Subcutaneous abdominal adipose tissue (tissue), 5 donors: ENCODE measurements at regions not wholly inside any gene's neighbourhood (a gene's known extent, or its start where the extent isn't known, plus 50 kb on each side); places are given as distances from the start of the nearest gene placed in this dataset.

Experiments used
- H3K27ac ChIP-seq: one replicate; pipeline ENCODE4 v1.7.0; 2013; ENCODE audit warnings: low read depth, mild to moderate bottlenecking, inconsistent platforms, low read length, moderate library complexity
- H3K27me3 ChIP-seq, 5 donors: one replicate each; pipeline ENCODE4 v1.7.0; 2013; ENCODE audit warnings: low read length in 5 of 5, inconsistent platforms in 1 of 5; ENCODE audit not compliant: control insufficient read depth in 5 of 5, insufficient read depth in 4 of 5
- H3K36me3 ChIP-seq, 5 donors: one replicate each; pipeline ENCODE4 v1.7.0; 2013; ENCODE audit warnings: low read length in 5 of 5; ENCODE audit not compliant: control insufficient read depth in 5 of 5, insufficient read depth in 5 of 5
- H3K4me1 ChIP-seq, 5 donors: one replicate each; pipeline ENCODE4 v1.7.0; 2013; ENCODE audit warnings: low read length in 5 of 5, mild to moderate bottlenecking in 3 of 5, moderate library complexity in 1 of 5; ENCODE audit not compliant: control insufficient read depth in 5 of 5, insufficient read depth in 5 of 5
- H3K4me3 ChIP-seq, 5 donors: one replicate each; pipeline ENCODE4 v1.7.0; 2013; ENCODE audit warnings: low read length in 5 of 5, low read depth in 1 of 5
- H3K9ac ChIP-seq, 5 donors: one replicate each; pipeline ENCODE4 v1.7.0; 2013; ENCODE audit warnings: low read length in 5 of 5, mild to moderate bottlenecking in 4 of 5, moderate library complexity in 3 of 5
- H3K9me3 ChIP-seq, 5 donors: one replicate each; pipeline ENCODE4 v1.7.0; 2013; ENCODE audit warnings: low read length in 5 of 5; ENCODE audit not compliant: control insufficient read depth in 5 of 5
- donor health status: healthy.
- donor health status: healthy.
- donor health status: healthy.
- donor health status: healthy.
- donor health status: healthy.

DNA sequence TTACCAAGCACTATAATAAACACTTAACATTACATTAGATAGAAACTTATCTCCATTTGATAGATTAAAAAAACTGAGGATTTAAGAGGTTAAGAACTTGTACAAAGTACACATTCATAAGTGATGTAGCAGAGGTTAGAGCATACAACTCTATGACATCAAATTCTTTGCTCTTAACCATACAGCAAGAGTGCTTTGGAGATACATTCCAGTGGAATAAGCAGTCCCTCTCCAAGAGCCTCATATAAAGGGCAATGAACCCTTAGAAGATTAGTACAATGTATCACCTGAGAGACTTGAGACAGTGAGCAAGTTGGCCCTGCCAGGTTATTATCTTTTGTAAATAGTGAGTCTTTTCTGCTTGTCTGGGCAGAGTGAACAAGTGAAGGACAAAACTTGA lies 600.4 kb upstream of the CT83 start:
- no peak overlapping the region for H3K9ac ChIP-seq
- H3K27me3 ChIP-seq = no peaks in the 10 kb centered on the region
- H3K36me3 ChIP-seq = no peaks in the 10 kb centered on the region
- H3K27ac ChIP-seq = no peak overlapping the region
- no peak overlapping the region for H3K4me3 ChIP-seq
- no peaks in the 10 kb centered on the region for H3K4me1 ChIP-seq
- H3K9me3 ChIP-seq = peaks cover 0 to 3% (median 0%) of the 10 kb centered on the region in 5 donors

DNA sequence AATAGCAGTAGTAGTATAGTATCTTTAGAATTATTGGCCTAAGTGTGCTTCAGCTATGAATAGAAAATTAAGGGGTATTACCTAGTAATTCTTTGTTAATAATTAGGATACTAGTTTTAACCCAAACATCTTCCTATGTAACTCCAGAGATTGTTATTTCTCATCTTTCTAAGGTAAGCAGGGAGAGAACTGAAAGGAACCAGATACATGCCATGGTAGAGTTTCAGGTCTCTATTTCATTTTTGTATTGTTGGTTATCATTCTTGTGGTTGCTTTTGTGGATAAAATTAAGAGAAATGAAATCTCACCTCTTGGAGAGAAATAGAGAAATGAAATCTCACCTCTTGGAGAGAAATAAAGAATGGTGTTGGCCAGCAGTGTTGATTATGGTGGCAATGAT lies 597.1 kb upstream of the CT83 start:
- Histone ChIP-seq H3K36me3 (no peaks in the 10 kb centered on the region), H3K4me1 (no peaks in the 10 kb centered on the region), H3K27ac (no peak overlapping the region), H3K9ac (no peak overlapping the region), H3K27me3 (no peaks in the 10 kb centered on the region), H3K4me3 (no peak overlapping the region), H3K9me3 (peaks cover 0 to 4% (median 0%) of the 10 kb centered on the region in 5 donors)

DNA sequence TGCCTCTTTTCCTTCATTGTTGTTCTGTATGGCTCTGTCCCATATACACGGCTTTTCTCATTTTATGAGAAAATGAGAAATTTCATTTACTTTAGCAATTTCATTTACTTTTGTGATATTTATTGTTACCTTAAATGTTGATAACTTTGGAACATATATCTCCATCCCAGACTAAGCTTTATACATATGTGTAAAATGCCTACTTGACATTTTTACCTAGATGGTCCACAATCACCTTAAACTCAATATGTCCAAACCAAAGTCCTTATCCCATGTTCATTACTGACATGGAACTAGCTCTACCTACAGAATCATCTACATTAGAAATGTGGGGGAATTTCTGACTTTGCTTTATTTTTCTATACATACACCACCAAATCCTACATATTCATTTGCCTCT lies 590.5 kb upstream of the CT83 start:
- Histone ChIP-seq H3K27me3 (no peaks in the 10 kb centered on the region), H3K9ac (no peak overlapping the region), H3K27ac (no peak overlapping the region), H3K4me3 (no peak overlapping the region), H3K36me3 (no peaks in the 10 kb centered on the region), H3K9me3 (peaks cover 0 to 16% (median 0%) of the 10 kb centered on the region in 5 donors), H3K4me1 (no peaks in the 10 kb centered on the region)

DNA sequence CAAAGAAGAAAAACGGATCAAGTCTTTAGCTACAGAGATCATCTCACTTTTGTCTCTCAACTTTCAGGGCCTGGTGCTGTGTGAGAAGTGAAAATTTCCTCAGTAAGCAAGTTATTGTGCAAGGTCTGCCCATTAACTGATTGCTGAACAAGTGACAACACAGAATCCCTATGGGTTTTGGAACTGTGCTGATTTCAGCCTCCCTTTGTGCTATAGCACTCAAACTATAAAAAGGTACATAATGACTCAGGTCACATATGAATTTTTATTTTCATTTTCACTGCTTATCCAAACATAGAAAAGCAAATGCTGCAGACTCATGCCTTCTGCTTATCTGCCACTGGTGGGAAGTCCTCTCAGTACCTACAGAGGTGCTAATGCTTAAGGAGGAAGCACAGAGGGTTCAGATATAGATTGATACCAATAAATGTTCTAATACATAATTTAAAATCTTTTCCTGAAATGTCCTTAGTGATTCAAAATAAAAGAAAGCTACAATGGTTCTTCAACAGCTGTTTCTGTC lies 576.2 kb upstream of the CT83 start:
- Histone ChIP-seq H3K9me3 (peaks cover 0 to 3% (median 0%) of the 10 kb centered on the region in 5 donors), H3K27ac (no peak overlapping the region)

DNA sequence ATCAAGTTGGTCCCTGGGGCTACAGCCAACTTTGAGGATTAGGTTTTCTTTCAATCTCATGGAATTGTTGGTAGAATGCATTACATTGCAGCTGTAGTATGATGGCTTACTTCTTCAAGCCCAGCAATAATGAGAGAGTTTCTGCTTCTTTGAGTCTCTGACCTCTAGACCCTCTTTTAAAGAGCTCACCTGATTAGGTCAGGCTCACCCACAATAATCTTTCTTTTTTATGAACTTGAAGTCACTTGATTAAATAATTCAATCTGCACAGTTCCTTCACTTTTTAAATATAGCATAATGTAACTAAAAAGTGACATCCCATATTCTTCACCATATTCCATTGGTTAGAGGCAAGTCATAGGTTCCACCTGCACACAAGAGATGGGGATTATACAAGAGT lies 547.5 kb upstream of the CT83 start:
- Histone ChIP-seq H3K27me3 (no peaks in the 10 kb centered on the region), H3K9me3 (peaks cover 0 to 6% (median 0%) of the 10 kb centered on the region in 5 donors), H3K4me1 (no peaks in the 10 kb centered on the region), H3K4me3 (no peak overlapping the region), H3K9ac (no peak overlapping the region), H3K36me3 (no peaks in the 10 kb centered on the region), H3K27ac (no peak overlapping the region)

More for the DNA sequence above, 576.2 kb upstream of the CT83 start:
- Histone ChIP-seq H3K4me3 (no peak overlapping the region), H3K36me3 (no peaks in the 10 kb centered on the region), H3K27me3 (no peaks in the 10 kb centered on the region), H3K4me1 (peaks cover 0 to 3% (median 0%) of the 10 kb centered on the region in 5 donors), H3K9ac (no peak overlapping the region)

- no peak overlapping the region for H3K4me3 ChIP-seq
- no peak overlapping the region for H3K27ac ChIP-seq
- H3K9ac ChIP-seq = no peak overlapping the region
- no peaks in the 10 kb centered on the region for H3K27me3 ChIP-seq
- no peaks in the 10 kb centered on the region for H3K9me3 ChIP-seq
- no peaks in the 10 kb centered on the region for H3K36me3 ChIP-seq
- H3K4me1 ChIP-seq = no peaks in the 10 kb centered on the region
Measured at GRCh38 chrX:117002981-117003380, 540.2 kb upstream of the CT83 start.

GRCh38 chrX:116975517-116975916 lies 512.7 kb upstream of the CT83 start:
- H3K27me3 ChIP-seq = no peaks in the 10 kb centered on the region
- no peaks in the 10 kb centered on the region for H3K9me3 ChIP-seq
- H3K27ac ChIP-seq = no peak overlapping the region
- no peaks in the 10 kb centered on the region for H3K4me1 ChIP-seq
- H3K36me3 ChIP-seq = no peaks in the 10 kb centered on the region
- H3K9ac ChIP-seq = no peak overlapping the region
- no peak overlapping the region for H3K4me3 ChIP-seq

- no peaks in the 10 kb centered on the region for H3K36me3 ChIP-seq
- H3K4me3 ChIP-seq = no peak overlapping the region
- H3K4me1 ChIP-seq = no peaks in the 10 kb centered on the region
- no peak overlapping the region for H3K27ac ChIP-seq
- H3K9ac ChIP-seq = no peak overlapping the region
- H3K27me3 ChIP-seq = no peaks in the 10 kb centered on the region
- H3K9me3 ChIP-seq = no peaks in the 10 kb centered on the region
Measured at GRCh38 chrX:116972362-116972761, 509.6 kb upstream of the CT83 start.

- H3K4me3 ChIP-seq = no peak overlapping the region
- no peaks in the 10 kb centered on the region for H3K9me3 ChIP-seq
Measured at GRCh38 chrX:116961872-116962582, 499.3 kb upstream of the CT83 start.

GRCh38 chrX:116930311-116930710 lies 467.5 kb upstream of the CT83 start:
- Histone ChIP-seq H3K4me3 (no peak overlapping the region), H3K36me3 (no peaks in the 10 kb centered on the region), H3K4me1 (no peaks in the 10 kb centered on the region), H3K27ac (no peak overlapping the region), H3K27me3 (peaks cover 0 to 2% (median 0%) of the 10 kb centered on the region in 5 donors), H3K9me3 (no peaks in the 10 kb centered on the region), H3K9ac (no peak overlapping the region)

More at GRCh38 chrX:116961872-116962582, 499.3 kb upstream of the CT83 start:
- Histone ChIP-seq H3K27ac (no peak overlapping the region), H3K36me3 (no peaks in the 10 kb centered on the region), H3K4me1 (no peaks in the 10 kb centered on the region), H3K9ac (no peak overlapping the region), H3K27me3 (no peaks in the 10 kb centered on the region)
